Stimulated activated CD8-positive, alpha-beta memory T cell treated with anti-CD3 and anti-CD28 coated beads, Interleukin-7, amount 100 ng/mL, for 48 hours (primary cell): ENCODE measurements at regions not wholly inside any gene's neighbourhood (a gene's known extent, or its start where the extent isn't known, plus 50 kb on each side); places are given as distances from the start of the nearest gene placed in this dataset.

Experiments
- DNase-seq, 2 donors: peaks; one replicate each; pipeline ENCODE4 v3.0.0-alpha.2; 2020; ENCODE audit warnings: low read depth in 1 of 2; ENCODE audit errors: extremely low read depth in 1 of 2

- no peak for DNase-seq
These were observed 73.4 kb upstream of the PROX1 start for GRCh38 chr1:213914392-213914791.

DNA sequence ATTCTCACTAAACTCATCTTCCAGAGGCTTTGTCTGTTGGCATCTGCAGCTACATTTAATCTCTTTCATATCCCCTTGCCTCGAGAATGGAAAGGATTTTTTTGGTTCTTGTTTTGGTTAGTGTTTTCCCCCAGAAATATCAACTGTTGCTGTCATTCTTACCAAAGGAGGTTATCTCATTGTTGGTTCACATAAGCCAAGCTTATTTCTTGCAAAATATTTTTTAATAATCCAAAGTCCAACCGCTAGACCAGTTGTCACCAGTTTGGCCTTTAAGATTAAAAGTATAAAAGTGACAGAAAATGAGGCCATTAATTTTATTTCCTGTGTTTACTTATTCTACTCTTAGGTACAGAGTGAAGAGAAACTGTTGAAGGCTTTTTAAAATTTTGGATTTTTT lies 66.5 kb upstream of the PROX1 start:
- no peak for DNase-seq

DNA sequence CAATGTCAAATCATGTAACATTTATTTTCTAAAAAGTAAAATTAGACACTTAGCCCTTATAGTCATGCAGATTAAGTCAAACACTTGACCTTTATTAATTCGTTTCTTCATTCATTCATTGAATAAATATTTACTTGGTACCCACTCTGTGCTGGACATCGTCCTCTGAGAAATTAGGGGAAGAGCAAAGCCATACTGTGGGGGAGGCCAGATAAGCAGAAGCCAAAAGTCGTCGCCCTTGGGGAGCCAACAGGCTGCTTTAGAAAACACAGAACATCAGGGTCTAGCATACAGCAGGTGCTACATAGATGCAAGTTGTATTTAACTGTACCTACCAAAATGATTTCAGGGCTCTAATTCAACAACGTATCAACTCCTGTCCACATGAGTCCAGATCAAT lies 66.1 kb upstream of the PROX1 start:
- no peak for DNase-seq

DNA sequence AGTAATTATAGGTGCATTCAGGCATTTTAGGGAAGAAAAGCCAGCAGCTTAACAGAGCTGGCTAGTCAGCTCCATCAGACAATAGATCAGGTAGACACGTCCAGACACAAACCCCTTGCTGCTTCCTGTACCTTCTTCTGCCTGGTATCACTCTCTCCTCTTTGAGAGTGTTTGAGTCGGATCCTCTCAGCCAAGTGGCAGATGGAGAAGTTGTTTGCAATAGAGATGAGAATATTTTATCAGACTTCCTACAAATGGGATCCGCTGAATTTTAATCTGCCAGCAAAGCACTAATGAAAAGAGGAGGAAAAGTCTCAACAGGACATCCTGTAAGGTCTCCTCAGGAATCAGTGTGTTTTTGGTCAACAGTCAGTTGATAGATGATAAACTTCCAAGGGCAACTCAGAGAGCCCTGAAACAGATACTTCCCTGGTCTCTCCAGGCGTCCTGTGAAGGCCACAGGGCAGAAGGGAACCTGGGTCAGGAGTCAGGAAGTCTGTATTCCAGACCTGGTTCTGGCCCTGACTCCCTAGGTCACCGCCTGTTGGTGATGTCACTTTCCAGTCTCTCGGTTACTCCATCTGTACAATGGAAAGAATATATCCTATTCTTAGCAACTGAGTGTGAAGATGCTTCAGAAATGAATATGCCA lies 62.1 kb upstream of the PROX1 start:
- DNase-seq, result no peak

- no peak for DNase-seq
These were observed 59.9 kb upstream of the PROX1 start for GRCh38 chr1:213927846-213928245.

DNA sequence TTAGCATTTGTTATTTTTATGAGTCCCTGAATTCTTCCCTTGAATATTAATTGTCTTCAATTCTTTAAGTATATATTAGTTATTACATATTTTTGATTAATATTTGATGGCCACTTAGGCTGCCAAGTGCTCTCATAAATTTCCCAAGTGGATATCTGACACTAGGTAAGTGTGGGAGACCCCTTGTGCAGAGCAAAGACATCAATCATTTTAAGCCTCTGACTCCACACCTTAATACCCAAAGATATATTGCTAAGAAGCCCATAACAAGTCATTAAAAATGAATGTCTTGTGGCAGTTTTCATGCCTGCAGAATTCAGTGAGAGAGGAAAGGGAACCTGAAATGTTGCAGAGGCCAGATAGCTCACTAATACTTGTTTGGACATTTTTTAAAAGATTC lies 58.4 kb upstream of the PROX1 start:
- DNase-seq, result no peak

GRCh38 chr1:213931836-213932235 lies 55.9 kb upstream of the PROX1 start:
- DNase-seq, result no peak

DNA sequence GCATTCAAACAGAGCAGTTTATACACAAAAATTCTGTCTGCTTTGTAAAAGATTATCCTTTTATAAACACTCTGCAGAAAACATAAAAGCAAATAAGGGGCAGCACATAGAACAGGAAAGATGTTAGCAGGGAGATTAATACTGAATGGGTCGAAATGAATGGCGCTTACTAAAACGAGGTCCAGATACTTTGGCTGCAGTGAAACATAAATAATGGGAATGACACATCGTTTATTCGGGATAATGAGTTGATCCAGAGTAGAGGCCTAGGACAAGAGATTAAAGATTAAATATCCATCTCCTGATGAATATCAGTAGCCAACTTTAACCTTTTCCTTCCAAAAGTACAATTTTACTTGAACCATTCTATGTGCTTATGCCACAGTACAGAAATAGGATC lies 54.4 kb upstream of the PROX1 start:
- DNase-seq, result no peak

GRCh38 chr1:213934649-213935048 lies 53.1 kb upstream of the PROX1 start:
- no peak for DNase-seq

DNA sequence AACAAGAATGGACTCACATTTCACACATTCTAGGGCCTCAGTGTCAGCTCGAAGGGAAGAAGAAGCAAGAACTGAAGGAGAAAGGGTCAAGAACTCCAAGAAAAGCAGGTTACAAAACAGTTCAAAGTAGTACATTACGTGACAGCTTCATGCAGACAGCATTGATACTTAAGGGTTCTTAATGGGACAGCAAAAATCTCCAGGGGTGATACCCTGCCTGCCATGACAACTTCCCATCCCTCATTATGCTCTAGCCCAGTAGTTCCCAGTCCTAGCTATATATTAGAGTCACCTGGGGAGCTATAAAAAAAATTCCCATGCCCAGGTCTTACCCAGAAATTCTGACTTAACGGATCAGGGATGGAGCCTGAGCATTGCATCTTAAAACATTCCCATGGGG lies 51.2 kb upstream of the PROX1 start:
- DNase-seq, result no peak
